B cell (primary cell): ENCODE measurements at regions not wholly inside any gene's neighbourhood (a gene's known extent, or its start where the extent isn't known, plus 50 kb on each side); places are given as distances from the start of the nearest gene placed in this dataset.

Experiments used
- ATAC-seq: fragments of 200-7000 bp; cut with Tn5 transposase; one replicate; pipeline ENCODE4 v1.10.0; 2021; ENCODE audit warnings: low read depth, mild to moderate bottlenecking, moderate number of reproducible peaks, moderate library complexity
- CTCF ChIA-PET: fragments of 350-600 bp; sonication (Branson Sonifier 250); formaldehyde crosslinking; loops from one replicate; lab custom pipeline; 2021; ENCODE audit warnings: antibody characterized with exemption, inconsistent platforms; lab: Charles Lee
- POLR2A ChIA-PET: fragments of 350-600 bp; sonication (Branson Sonifier 250); formaldehyde crosslinking; loops from one replicate; lab custom pipeline; 2021; ENCODE audit warnings: antibody characterized with exemption; lab: Charles Lee
- DNase-seq: peaks from one replicate; pipeline ENCODE4 v3.0.0; 2013
- H2AFZ ChIP-seq: 2 replicates; pipeline ENCODE4 v1.6.1; 2012; ENCODE audit warnings: mild to moderate bottlenecking, low read depth, low read length; ENCODE audit not compliant: insufficient read depth, poor library complexity, severe bottlenecking
- H3K27ac ChIP-seq, 2 donors: 1 replicate in 1 of 2; 2 replicates in 1 of 2; pipeline ENCODE4 v1.5.1; 2012 to 2013; ENCODE audit warnings: low read length in 2 of 2, mild to moderate bottlenecking in 2 of 2, moderate library complexity in 1 of 2
- H3K27me3 ChIP-seq, 4 experiments: fragments of 200-600 bp in 1 of 4; sonication (generic) in 1 of 4; replicated peaks in 1 of 4; 1 replicate in 2 of 4; 2 replicates in 2 of 4; pipeline versions ENCODE4 v1.6.1 to v1.7.0; 2013 to 2016; ENCODE audit warnings: low read length in 3 of 4, mild to moderate bottlenecking in 2 of 4, mixed read lengths in 1 of 4, moderate library complexity in 1 of 4; ENCODE audit not compliant: insufficient read depth in 4 of 4, control insufficient read depth in 3 of 4; ENCODE audit errors: control extremely low read depth in 1 of 4
- H3K36me3 ChIP-seq, 2 experiments: replicated peaks in 1 of 2; 1 replicate in 1 of 2; 2 replicates in 1 of 2; pipeline versions ENCODE4 v1.6.1 to v1.7.1; 2013; ENCODE audit warnings: low read length in 1 of 2; ENCODE audit not compliant: insufficient read depth in 2 of 2, control insufficient read depth in 1 of 2; ENCODE audit errors: control extremely low read depth in 1 of 2, extremely low read depth in 1 of 2
- H3K4me1 ChIP-seq, 2 donors: fragments of 200-600 bp in 1 of 2; sonication (generic) in 1 of 2; 1 replicate in 1 of 2; 2 replicates in 1 of 2; pipeline versions ENCODE4 v1.5.1 to v1.6.1; 2013 to 2017; ENCODE audit warnings: low read length in 2 of 2; ENCODE audit not compliant: control insufficient read depth in 2 of 2, insufficient read depth in 2 of 2
- H3K4me2 ChIP-seq: replicated peaks from 2 replicates; pipeline ENCODE3; 2012; ENCODE audit warnings: mild to moderate bottlenecking, low read depth, low read length; ENCODE audit not compliant: poor library complexity, severe bottlenecking
- H3K4me3 ChIP-seq, 5 experiments: fragments of 200-600 bp in 1 of 5; sonication (generic) in 1 of 5; 1 replicate in 3 of 5; 2 replicates in 2 of 5; pipeline versions ENCODE4 v1.5.1 to v1.7.0; 2011 to 2016; ENCODE audit warnings: low read length in 4 of 5, mild to moderate bottlenecking in 4 of 5, low read depth in 2 of 5, control low read depth in 1 of 5, moderate library complexity in 1 of 5; ENCODE audit not compliant: insufficient read depth in 1 of 5; ENCODE audit errors: control extremely low read depth in 1 of 5, extremely low read depth in 1 of 5
- H3K79me2 ChIP-seq: fragments of 200-600 bp; sonication (generic); one replicate; pipeline ENCODE4 v1.6.0; 2016; ENCODE audit warnings: low read length; ENCODE audit not compliant: control insufficient read depth, insufficient read depth
- H3K9ac ChIP-seq: fragments of 200-600 bp; sonication (generic); 2 replicates; pipeline ENCODE4 v1.6.1; 2017; ENCODE audit warnings: mild to moderate bottlenecking, low read length, moderate library complexity
- H3K9me3 ChIP-seq, 3 donors: one replicate each; pipeline versions ENCODE4 v1.6.1 to v1.7.1; 2013; ENCODE audit warnings: low read length in 2 of 3; ENCODE audit not compliant: control insufficient read depth in 2 of 3, insufficient read depth in 1 of 3; ENCODE audit errors: control extremely low read depth in 1 of 3
- H4K20me1 ChIP-seq: 2 replicates; pipeline ENCODE4 v1.6.0; 2012; ENCODE audit warnings: mild to moderate bottlenecking, low read length; ENCODE audit not compliant: insufficient read depth, control insufficient read depth, poor library complexity, severe bottlenecking
- H3K27ac Mint-ChIP-seq: one replicate; pipeline ENCODE4 v1.8.0; 2021; ENCODE audit warnings: mixed read lengths
- H3K27me3 Mint-ChIP-seq: one replicate; pipeline ENCODE4 v1.8.0; 2021; ENCODE audit warnings: mixed read lengths
- H3K4me1 Mint-ChIP-seq: one replicate; pipeline ENCODE4 v1.8.0; 2021; ENCODE audit warnings: mixed read lengths
- H3K4me3 Mint-ChIP-seq: one replicate; pipeline ENCODE4 v1.8.0; 2021; ENCODE audit warnings: mixed read lengths
- H3K9me3 Mint-ChIP-seq: one replicate; pipeline ENCODE4 v1.8.0; 2022; ENCODE audit warnings: mixed read lengths; ENCODE audit not compliant: insufficient read depth
- CTCF ChIP-seq: fragments of 200-600 bp; IDR thresholded peaks from one replicate; pipeline ENCODE4 v1.8.0; 2022; ENCODE audit warnings: antibody characterized with exemption, mild to moderate bottlenecking
- EZH2 ChIP-seq: IDR thresholded peaks from 2 replicates; pipeline ENCODE4 v1.6.1; 2012; ENCODE audit warnings: borderline replicate concordance, low read depth, mild to moderate bottlenecking, moderate library complexity, low read length; ENCODE audit not compliant: insufficient read depth, poor library complexity, severe bottlenecking
- WGBS: methylation state at CpG from one replicate; pipeline ENCODE4 v1.1.5; 2013; ENCODE audit warnings: missing lambda C conversion rate; ENCODE audit not compliant: insufficient coverage; 5-methylcytosine and 5-hydroxymethylcytosine counted together
- intact Hi-C: fragments of 100-400 bp; cut with micrococcal nuclease; formaldehyde crosslinking; loops from one replicate; pipeline ENCODE4 v1.10.0; 2022

- DNase-seq (no peak), ATAC-seq (no peak)
- Histone ChIP-seq H4K20me1 (no peaks in the 10 kb centered on the region), H3K36me3 (no peaks in the 10 kb centered on the region), H3K4me1 (no peaks in the 10 kb centered on the region), H3K27ac (no peak overlapping the region), H3K4me3 (no peak overlapping the region), H3K9ac (no peak overlapping the region), H3K79me2 (no peaks in the 10 kb centered on the region), H3K27me3 (no peaks in the 10 kb centered on the region), H2AFZ (no peak overlapping the region), H3K9me3 (no peaks in the 10 kb centered on the region), H3K4me2 (no peak overlapping the region)
- H3K4me3 Mint-ChIP-seq = no peak overlapping the region
- no peaks in the 10 kb centered on the region for H3K27me3 Mint-ChIP-seq
- H3K4me1 Mint-ChIP-seq = no peaks in the 10 kb centered on the region
- TF ChIP-seq EZH2 = no peak
- TF ChIP-seq CTCF = no peak
- H3K27ac Mint-ChIP-seq = no peak overlapping the region
- CTCF ChIA-PET = no interaction called here
- POLR2A ChIA-PET = no interaction called here
- intact Hi-C loops = no loop called here
- H3K9me3 Mint-ChIP-seq = no peaks in the 10 kb centered on the region
- no CpG with 5 or more reads among the region's 2 CpGs for WGBS
Measured at GRCh38 chr4:120317713-120318112, 251.1 kb upstream of the MAD2L1 start.

DNA sequence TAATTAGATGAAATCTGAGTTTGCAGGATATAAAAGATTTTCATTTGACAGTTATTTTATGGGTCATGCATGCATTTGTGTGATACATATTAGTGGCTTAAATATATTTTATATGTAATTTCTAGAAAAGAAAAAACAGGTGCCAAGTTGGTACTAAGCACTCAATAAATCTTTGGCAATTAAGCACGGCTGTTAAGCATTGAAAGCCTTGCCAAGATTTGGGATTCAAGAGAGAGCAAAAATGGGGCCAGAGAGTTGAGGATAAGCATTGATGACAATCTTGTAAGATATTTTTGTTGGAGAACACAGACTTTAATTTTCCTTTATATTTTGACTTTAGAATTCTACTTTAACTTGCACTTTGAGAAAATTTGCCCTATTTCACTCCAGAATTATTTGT is 249.8 kb upstream of the MAD2L1 start:
- Histone ChIP-seq H3K4me3 (no peak overlapping the region), H2AFZ (no peak overlapping the region), H3K27ac (no peak overlapping the region), H3K79me2 (no peaks in the 10 kb centered on the region), H4K20me1 (no peaks in the 10 kb centered on the region), H3K4me1 (no peaks in the 10 kb centered on the region), H3K9me3 (peaks cover 0 to 2% (median 0%) of the 10 kb centered on the region in 3 donors), H3K36me3 (no peaks in the 10 kb centered on the region), H3K27me3 (no peaks in the 10 kb centered on the region), H3K4me2 (no peak overlapping the region), H3K9ac (no peak overlapping the region)
- POLR2A ChIA-PET = no interaction called here
- Mint-ChIP-seq H3K4me3 (no peak overlapping the region), H3K4me1 (no peaks in the 10 kb centered on the region), H3K27ac (no peak overlapping the region), H3K27me3 (no peaks in the 10 kb centered on the region), H3K9me3 (no peaks in the 10 kb centered on the region)
- DNase-seq (no peak), ATAC-seq (no peak)
- CTCF ChIA-PET = no interaction called here
- TF ChIP-seq EZH2 (no peak), CTCF (no peak)
- intact Hi-C loops = no loop called here
- WGBS = no CpG with 5 or more reads among the region's 1 CpG
